HepG2 (cell line): ENCODE measurements at regions not wholly inside any gene's neighbourhood (a gene's known extent, or its start where the extent isn't known, plus 50 kb on each side); places are given as distances from the start of the nearest gene placed in this dataset.

Experiments
- ATAC-seq: fragments of 200-7000 bp; cut with Tn5 transposase; 3 replicates; pipeline ENCODE4 v1.9.1; 2020; ENCODE audit warnings: mild to moderate bottlenecking, moderate library complexity
- BruUV-seq: library from RNA; stranded (reverse); fragments of 400-500 nt; replicated peaks from 2 replicates; lab custom pipeline; 2021; lab: Mats Ljungman, UMichigan
- CTCF ChIA-PET: fragments of 300-600 bp; formaldehyde crosslinking; extraction: SDS; loops from one replicate; lab custom pipeline; 2021; ENCODE audit warnings: low total read pairs, inconsistent platforms, low intra/inter-chr PET ratio; lab: Yijun Ruan, JAX
- POLR2A ChIA-PET: fragments of 350-600 bp; sonication (Branson Sonifier 250); formaldehyde crosslinking; loops from one replicate; lab custom pipeline; 2020; ENCODE audit warnings: antibody characterized with exemption, inconsistent platforms; lab: Yijun Ruan, JAX
- DNase-seq: peaks from one replicate; pipeline ENCODE4 v3.0.0-alpha.2; 2015; ENCODE audit warnings: low spot score
- FAIRE-seq: peaks from 3 replicates; lab custom pipeline; 2011; peaks lifted over from hg19 to GRCh38; lab: Jason Lieb, UNC
- H2AFZ ChIP-seq: one replicate; pipeline ENCODE4 v1.6.1; 2011; ENCODE audit warnings: low read length, inconsistent platforms
- H3K27ac ChIP-seq: fragments of 300-600 bp; 3 replicates; pipeline ENCODE4 v1.8.0; 2011; ENCODE audit warnings: mixed run types, mild to moderate bottlenecking, mixed read lengths, low read length, inconsistent platforms; ENCODE audit not compliant: insufficient read depth; ENCODE audit errors: extremely low read length
- H3K27me3 ChIP-seq, 2 experiments: fragments of 200-600 bp in 1 of 2; 2 replicates in 1 of 2; 3 replicates in 1 of 2; pipeline versions ENCODE4 v1.6.0 to v1.8.0; 2011; ENCODE audit warnings: low read length in 2 of 2, mild to moderate bottlenecking in 2 of 2, moderate library complexity in 2 of 2, inconsistent platforms in 1 of 2; ENCODE audit not compliant: insufficient read depth in 2 of 2, control insufficient read depth in 1 of 2
- H3K36me3 ChIP-seq, 2 experiments: fragments of 200-600 bp in 1 of 2; replicated peaks in 1 of 2; 2 replicates in 1 of 2; 3 replicates in 1 of 2; pipeline versions ENCODE4 v1.5.1 to v1.8.0; 2011; ENCODE audit warnings: low read length in 2 of 2, inconsistent platforms in 1 of 2; ENCODE audit not compliant: insufficient read depth in 2 of 2, control insufficient read depth in 1 of 2
- H3K4me1 ChIP-seq: 2 replicates; pipeline ENCODE4 v1.5.1; 2012; ENCODE audit warnings: low read length, inconsistent platforms; ENCODE audit not compliant: insufficient read depth
- H3K4me2 ChIP-seq: 2 replicates; pipeline ENCODE4 v1.6.0; 2011; ENCODE audit warnings: low read depth, low read length, inconsistent platforms
- H3K4me3 ChIP-seq, 3 experiments: fragments of 200-600 bp in 1 of 3; sonication (generic), shearing (Covaris generic) in 1 of 3; replicated peaks in 1 of 3; 2 replicates each; pipeline ENCODE4 v1.5.1; 2011 to 2016; ENCODE audit warnings: low read length in 3 of 3, inconsistent platforms in 2 of 3, low read depth in 2 of 3, mild to moderate bottlenecking in 2 of 3, control low read depth in 1 of 3, mixed read lengths in 1 of 3; ENCODE audit not compliant: insufficient read depth in 1 of 3
- H3K79me2 ChIP-seq: one replicate; pipeline ENCODE4 v1.6.1; 2011; ENCODE audit warnings: low read length, inconsistent platforms; ENCODE audit not compliant: insufficient read depth
- H3K9ac ChIP-seq: 2 replicates; pipeline ENCODE4 v1.6.0; 2011; ENCODE audit warnings: mild to moderate bottlenecking, low read depth, low read length, inconsistent platforms; ENCODE audit not compliant: insufficient read depth
- H3K9me3 ChIP-seq: 2 replicates; pipeline ENCODE4 v1.5.1; 2012; ENCODE audit warnings: mild to moderate bottlenecking, low read length
- H4K20me1 ChIP-seq: 2 replicates; pipeline ENCODE4 v1.6.0; 2011; ENCODE audit warnings: inconsistent platforms, mild to moderate bottlenecking, low read length, moderate library complexity; ENCODE audit not compliant: insufficient read depth
- ATM ChIP-seq: fragments of 450-650 bp; IDR thresholded peaks from 2 replicates; pipeline ENCODE4 v1.7.1; 2017; ENCODE audit warnings: mild to moderate bottlenecking, borderline replicate concordance
- GABPA ChIP-seq, 2 experiments: IDR thresholded peaks; 2 replicates each; pipeline ENCODE4 v1.6.1; 2011 to 2016; ENCODE audit warnings: low read depth in 2 of 2, low read length in 1 of 2, missing biosample characterization in 1 of 2, missing genetic modification characterization in 1 of 2
- MBNL3 ChIP-seq: fragments of 250-450 bp; sonication (Bioruptor Pico); conservative IDR thresholded peaks from 2 replicates; pipeline ENCODE4 v1.8.0; 2022; ENCODE audit warnings: mild to moderate bottlenecking, inconsistent platforms
- NFAT5 ChIP-seq: sonication (generic); formaldehyde crosslinking; IDR thresholded peaks from 2 replicates; pipeline ENCODE4 v1.4.0; 2020; ENCODE audit warnings: missing genetic modification reagents
- PCBP1 ChIP-seq: fragments of 200-400 bp; formaldehyde crosslinking; IDR thresholded peaks from 2 replicates; pipeline ENCODE4 v1.6.1; 2017; ENCODE audit warnings: mild to moderate bottlenecking, low read depth, low read length, borderline replicate concordance
- ZNF614 ChIP-seq: IDR thresholded peaks from 2 replicates; pipeline ENCODE4 v1.6.1; 2018; ENCODE audit warnings: missing biosample characterization, missing genetic modification reagents, inconsistent platforms, borderline replicate concordance
- ZNF761 ChIP-seq: sonication (generic); formaldehyde crosslinking; conservative IDR thresholded peaks from 2 replicates; pipeline ENCODE4 v1.4.0; 2020; ENCODE audit warnings: mild to moderate bottlenecking, missing genetic modification reagents
- ZNF800 ChIP-seq: sonication (generic); formaldehyde crosslinking; IDR thresholded peaks from 2 replicates; pipeline ENCODE4 v1.4.0; 2020; ENCODE audit warnings: missing genetic modification reagents
- in situ Hi-C: cut with HindIII; loops from 2 replicates; pipeline ENCODE4 v1.10.0; 2017; ENCODE audit warnings: low pct_unique_long_range_greater_than_20kb; ENCODE audit not compliant: extremely low pct_ligation_motif_present
- intact Hi-C: fragments of 100-400 bp; cut with micrococcal nuclease; formaldehyde crosslinking; loops from one replicate; pipeline ENCODE4 v1.10.0; 2022; ENCODE audit not compliant: unreplicated experiment

GRCh38 chr3:74360406-74360805 is 254.1 kb downstream of the CNTN3 start:
- intact Hi-C loops: no loop called here
- CTCF ChIA-PET: no interaction called here
- in situ Hi-C loops: no loop called here

More at GRCh38 chr3:74360406-74360805, 254.1 kb downstream of the CNTN3 start:
- no peak for DNase-seq
- no peak for FAIRE-seq
- H3K4me2 ChIP-seq: no peak overlapping the region
- no peak overlapping the region for H2AFZ ChIP-seq
- H3K9me3 ChIP-seq: no peaks in the 10 kb centered on the region
- no peak overlapping the region for H3K9ac ChIP-seq
- no peaks in the 10 kb centered on the region for H4K20me1 ChIP-seq
- no peaks in the 10 kb centered on the region for H3K27me3 ChIP-seq
- H3K36me3 ChIP-seq: no peaks in the 10 kb centered on the region
- H3K4me3 ChIP-seq: no peak overlapping the region
- H3K79me2 ChIP-seq: no peaks in the 10 kb centered on the region
- H3K27ac ChIP-seq: no peak overlapping the region
- BruUV-seq: no TSS peak
- POLR2A ChIA-PET: no interaction called here
- ATAC-seq: no peak
- TF ChIP-seq ZNF800 (CRISPR knock-in tag): no peak
- TF ChIP-seq ZNF761 (CRISPR knock-in tag): no peak
- TF ChIP-seq PCBP1: no peak
- no peak for TF ChIP-seq ATM
- TF ChIP-seq MBNL3 (CRISPR knock-in tag): no peak
- no peak for TF ChIP-seq ZNF614 (CRISPR knock-in tag)
- no peak for TF ChIP-seq GABPA (IDR thresholded peaks at IDR 0.05; ENCODE audit: low read depth, low read length)
- no peak for TF ChIP-seq GABPA (CRISPR knock-in tag; IDR thresholded peaks at IDR 0.05; ENCODE audit: low read depth)
- no peak for TF ChIP-seq NFAT5 (CRISPR knock-in tag)
- H3K4me1 ChIP-seq: no peaks in the 10 kb centered on the region
